ENCODE measurements at regions not wholly inside any gene's neighbourhood (a gene's known extent, or its start where the extent isn't known, plus 50 kb on each side); places are given as distances from the start of the nearest gene placed in this dataset.

- BruUV-seq (replicated peaks): no TSS peak
- DNase-seq: no peak
- CTCF ChIA-PET: no interaction called here
- intact Hi-C loops (cut with micrococcal nuclease; ENCODE audit: unreplicated experiment): no loop called here
- peaks cover 3% of the 10 kb centered on the region for H3K9me3 Mint-ChIP-seq (ENCODE audit: low read depth, unreplicated experiment)
- no peak overlapping the region for H3K27ac Mint-ChIP-seq (ENCODE audit: unreplicated experiment)
- no peak for TF ChIP-seq CTCF (IDR thresholded peaks at IDR 0.05; ENCODE audit: unreplicated experiment)
- H3K4me3 Mint-ChIP-seq (ENCODE audit: low read depth, unreplicated experiment): no peak overlapping the region
- H3K36me3 Mint-ChIP-seq (ENCODE audit: insufficient read depth, unreplicated experiment): no peaks in the 10 kb centered on the region
- peaks cover 66% of the 10 kb centered on the region for H3K27me3 Mint-ChIP-seq (ENCODE audit: unreplicated experiment)
- H3K4me1 Mint-ChIP-seq (ENCODE audit: low read depth, unreplicated experiment): no peaks in the 10 kb centered on the region
Measured at GRCh38 chr2:239657236-239657635, 256.4 kb upstream of the HDAC4 start.

- peaks cover 49% of the 10 kb centered on the region for H3K27me3 Mint-ChIP-seq (ENCODE audit: unreplicated experiment)
- CTCF ChIA-PET: no interaction called here
- no peak for DNase-seq
- intact Hi-C loops (cut with micrococcal nuclease; ENCODE audit: unreplicated experiment): no loop called here
- H3K27ac Mint-ChIP-seq (ENCODE audit: unreplicated experiment): no peak overlapping the region
- H3K4me1 Mint-ChIP-seq (ENCODE audit: low read depth, unreplicated experiment): no peaks in the 10 kb centered on the region
- no TSS peak for BruUV-seq (replicated peaks)
- peaks cover 3% of the 10 kb centered on the region for H3K9me3 Mint-ChIP-seq (ENCODE audit: low read depth, unreplicated experiment)
- no peak overlapping the region for H3K4me3 Mint-ChIP-seq (ENCODE audit: low read depth, unreplicated experiment)
- TF ChIP-seq CTCF (IDR thresholded peaks at IDR 0.05; ENCODE audit: unreplicated experiment): no peak
- no peaks in the 10 kb centered on the region for H3K36me3 Mint-ChIP-seq (ENCODE audit: insufficient read depth, unreplicated experiment)
Measured at GRCh38 chr2:239654266-239654665, 253.4 kb upstream of the HDAC4 start.

- H3K36me3 Mint-ChIP-seq (ENCODE audit: insufficient read depth, unreplicated experiment): no peaks in the 10 kb centered on the region
- H3K27me3 Mint-ChIP-seq (ENCODE audit: unreplicated experiment): peaks cover 32% of the 10 kb centered on the region
- no TSS peak for BruUV-seq (replicated peaks)
- H3K9me3 Mint-ChIP-seq (ENCODE audit: low read depth, unreplicated experiment): no peaks in the 10 kb centered on the region
- TF ChIP-seq CTCF (IDR thresholded peaks at IDR 0.05; ENCODE audit: unreplicated experiment): no peak
- no peak for DNase-seq
- no peak overlapping the region for H3K27ac Mint-ChIP-seq (ENCODE audit: unreplicated experiment)
- H3K4me1 Mint-ChIP-seq (ENCODE audit: low read depth, unreplicated experiment): no peaks in the 10 kb centered on the region
- H3K4me3 Mint-ChIP-seq (ENCODE audit: low read depth, unreplicated experiment): no peak overlapping the region
- intact Hi-C loops (cut with micrococcal nuclease; ENCODE audit: unreplicated experiment): no loop called here
- CTCF ChIA-PET: interaction anchor here (0.7 kb wide), 1 partner anchor 856 kb away, joined by 4 read pairs; no protein-coding TSS in a partner anchor
Measured at GRCh38 chr2:239651859-239652258, 251.0 kb upstream of the HDAC4 start.

- intact Hi-C loops (cut with micrococcal nuclease; ENCODE audit: unreplicated experiment): no loop called here
- Mint-ChIP-seq H3K36me3 (ENCODE audit: insufficient read depth, unreplicated experiment) (no peaks in the 10 kb centered on the region), H3K27me3 (ENCODE audit: unreplicated experiment) (peaks cover 20% of the 10 kb centered on the region), H3K4me1 (ENCODE audit: low read depth, unreplicated experiment) (no peaks in the 10 kb centered on the region), H3K27ac (ENCODE audit: unreplicated experiment) (no peak overlapping the region), H3K4me3 (ENCODE audit: low read depth, unreplicated experiment) (no peak overlapping the region), H3K9me3 (ENCODE audit: low read depth, unreplicated experiment) (no peaks in the 10 kb centered on the region)
- BruUV-seq (replicated peaks): no TSS peak
- DNase-seq: no peak
- CTCF ChIA-PET: interaction anchor here (0.6 kb wide), 1 partner anchor 281 kb away, joined by 7 read pairs; no protein-coding TSS in a partner anchor
- no peak for TF ChIP-seq CTCF (IDR thresholded peaks at IDR 0.05; ENCODE audit: unreplicated experiment)
Measured at GRCh38 chr2:239650674-239651073, 249.9 kb upstream of the HDAC4 start.
